RWPE1 (cell line): ENCODE measurements at regions not wholly inside any gene's neighbourhood (a gene's known extent, or its start where the extent isn't known, plus 50 kb on each side); places are given as distances from the start of the nearest gene placed in this dataset.

Experiments
- CTCF ChIA-PET: fragments of 350-600 bp; sonication (Branson Sonifier 250); formaldehyde crosslinking; extraction: SDS; loops from one replicate; lab custom pipeline; 2021; lab: Yijun Ruan, JAX
- POLR2A ChIA-PET: fragments of 400-600 bp; formaldehyde crosslinking; extraction: SDS; loops from one replicate; lab custom pipeline; 2020; ENCODE audit warnings: antibody characterized with exemption; ENCODE audit not compliant: low non-redundant PET; lab: Yijun Ruan, JAX
- DNase-seq: peaks from one replicate; pipeline ENCODE4 v3.0.0; 2012; ENCODE audit warnings: low spot score
- H3K27ac ChIP-seq: fragments of 450-650 bp; 2 replicates; pipeline ENCODE4 v1.5.1; 2017
- CTCF ChIP-seq: fragments of 450-650 bp; conservative IDR thresholded peaks from 2 replicates; pipeline ENCODE4 v1.5.1; 2017; ENCODE audit warnings: low read depth, mild to moderate bottlenecking

DNA sequence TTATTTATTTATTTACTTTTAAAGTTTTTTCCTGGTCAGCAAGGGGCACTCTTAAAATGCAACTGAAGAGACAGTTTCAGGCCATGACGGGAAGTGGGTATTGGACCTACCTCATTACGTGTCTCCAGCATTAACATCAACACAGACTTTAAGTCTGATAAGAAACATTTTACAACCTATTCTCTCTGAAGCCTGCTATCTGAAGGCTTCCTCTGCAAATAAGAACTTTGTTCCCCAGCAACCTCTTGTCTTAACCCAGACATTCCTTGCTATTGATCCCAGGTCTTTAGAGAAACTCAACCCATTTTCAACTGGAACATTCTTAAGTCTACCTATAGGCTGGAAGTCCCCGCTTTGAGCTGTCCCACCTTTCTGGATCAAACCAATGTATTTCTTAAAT is 258.3 kb upstream of the TMPRSS15 start:
- no peak for TF ChIP-seq CTCF
- no peak overlapping the region for H3K27ac ChIP-seq
- ChIA-PET CTCF (no interaction called here), POLR2A (no interaction called here)
- no peak for DNase-seq

- TF ChIP-seq CTCF: no peak
- DNase-seq: no peak
- H3K27ac ChIP-seq: no peak overlapping the region
- POLR2A ChIA-PET: no interaction called here
- CTCF ChIA-PET: no interaction called here
These were observed 260.1 kb upstream of the TMPRSS15 start for GRCh38 chr21:18663663-18664062.

DNA sequence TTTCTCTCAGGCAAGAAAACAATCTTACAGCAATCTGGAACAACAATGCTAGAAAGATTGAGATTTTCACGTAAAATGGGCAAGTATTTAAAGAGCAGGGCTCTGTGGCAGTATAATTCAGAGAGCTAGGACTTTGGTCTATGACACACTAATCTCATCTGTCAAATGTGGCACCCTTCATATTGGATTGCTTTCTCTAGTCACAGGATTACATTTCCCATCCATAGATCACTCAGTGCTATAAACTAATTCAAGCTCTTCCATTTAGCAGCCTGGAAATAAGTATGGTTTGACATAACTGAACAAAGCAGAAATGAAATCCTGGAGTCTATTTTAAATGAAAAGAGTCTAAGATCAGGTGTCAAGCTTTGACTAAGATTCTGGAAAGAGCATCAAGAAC is 263.1 kb upstream of the TMPRSS15 start:
- no peak for TF ChIP-seq CTCF
- CTCF ChIA-PET: no interaction called here
- POLR2A ChIA-PET: no interaction called here
- no peak for DNase-seq
- H3K27ac ChIP-seq: no peak overlapping the region

DNA sequence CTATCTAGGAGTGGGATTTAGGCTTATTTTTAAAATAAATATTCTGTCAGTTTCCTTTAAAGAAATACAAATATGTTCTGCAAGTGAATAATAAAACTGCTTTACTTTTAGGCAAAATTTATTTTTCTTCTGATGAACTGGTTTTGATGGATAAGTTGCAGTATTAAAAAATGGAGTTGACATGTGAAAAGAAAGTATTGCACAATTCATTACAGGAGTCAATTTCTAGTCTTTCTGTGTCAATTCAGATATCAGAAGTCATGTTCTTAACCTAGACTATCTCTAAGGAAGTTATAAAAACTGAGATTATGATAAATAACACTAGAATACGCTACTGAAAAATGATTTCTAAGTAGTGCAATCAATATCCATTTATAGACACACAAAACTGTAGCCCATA is 270.2 kb upstream of the TMPRSS15 start:
- no peak for DNase-seq
- no peak for TF ChIP-seq CTCF
- ChIA-PET CTCF (no interaction called here), POLR2A (no interaction called here)
- no peak overlapping the region for H3K27ac ChIP-seq

DNA sequence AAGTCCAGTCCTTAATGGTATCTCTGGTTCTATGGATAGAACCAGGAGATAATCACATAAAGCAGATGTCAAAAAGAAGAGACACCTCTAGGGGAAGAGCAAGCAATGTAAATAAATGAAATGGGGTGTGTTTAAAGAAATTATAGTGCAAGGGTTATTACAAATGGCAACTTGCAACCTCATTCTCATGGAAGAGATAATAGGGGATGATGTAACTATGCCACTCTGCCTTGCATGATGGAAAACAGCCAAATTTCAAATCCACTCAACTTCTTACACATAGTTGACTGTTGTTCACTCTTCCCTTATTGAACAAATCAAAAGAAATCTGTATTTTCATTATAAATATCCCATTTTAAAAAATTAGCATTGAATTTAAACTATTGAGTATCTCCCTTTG is 274.0 kb upstream of the TMPRSS15 start:
- ChIA-PET POLR2A (no interaction called here), CTCF (no interaction called here)
- no peak for DNase-seq
- H3K27ac ChIP-seq: no peak overlapping the region
- no peak for TF ChIP-seq CTCF

GRCh38 chr21:18705971-18706370 is 302.4 kb upstream of the TMPRSS15 start:
- H3K27ac ChIP-seq: no peak overlapping the region
- POLR2A ChIA-PET: no interaction called here
- CTCF ChIA-PET: no interaction called here
- no peak for DNase-seq
- TF ChIP-seq CTCF: no peak

DNA sequence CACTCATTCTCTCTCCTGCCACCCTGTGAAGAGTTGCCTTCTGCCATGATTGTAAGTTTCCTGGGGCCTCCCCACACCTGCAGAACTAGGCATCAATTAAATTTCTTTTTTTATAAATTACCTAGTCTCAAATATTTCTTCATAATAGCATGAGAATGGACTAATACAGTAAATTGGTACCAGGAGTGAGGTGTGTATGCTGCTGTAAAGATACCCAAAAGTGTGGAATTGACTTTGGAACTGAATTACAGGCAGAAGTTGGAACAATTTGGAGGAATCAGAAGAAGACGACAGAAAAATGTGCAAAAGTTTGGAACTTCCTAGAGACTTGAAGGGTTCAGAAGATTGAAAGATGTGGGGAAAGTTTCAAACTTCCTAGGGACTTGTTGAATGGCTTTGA is 308.1 kb upstream of the TMPRSS15 start:
- DNase-seq: no peak
- ChIA-PET CTCF (no interaction called here), POLR2A (no interaction called here)
- no peak for TF ChIP-seq CTCF
- H3K27ac ChIP-seq: no peak overlapping the region
